ENCODE measurements at regions not wholly inside any gene's neighbourhood (a gene's known extent, or its start where the extent isn't known, plus 50 kb on each side); places are given as distances from the start of the nearest gene placed in this dataset.

DNA sequence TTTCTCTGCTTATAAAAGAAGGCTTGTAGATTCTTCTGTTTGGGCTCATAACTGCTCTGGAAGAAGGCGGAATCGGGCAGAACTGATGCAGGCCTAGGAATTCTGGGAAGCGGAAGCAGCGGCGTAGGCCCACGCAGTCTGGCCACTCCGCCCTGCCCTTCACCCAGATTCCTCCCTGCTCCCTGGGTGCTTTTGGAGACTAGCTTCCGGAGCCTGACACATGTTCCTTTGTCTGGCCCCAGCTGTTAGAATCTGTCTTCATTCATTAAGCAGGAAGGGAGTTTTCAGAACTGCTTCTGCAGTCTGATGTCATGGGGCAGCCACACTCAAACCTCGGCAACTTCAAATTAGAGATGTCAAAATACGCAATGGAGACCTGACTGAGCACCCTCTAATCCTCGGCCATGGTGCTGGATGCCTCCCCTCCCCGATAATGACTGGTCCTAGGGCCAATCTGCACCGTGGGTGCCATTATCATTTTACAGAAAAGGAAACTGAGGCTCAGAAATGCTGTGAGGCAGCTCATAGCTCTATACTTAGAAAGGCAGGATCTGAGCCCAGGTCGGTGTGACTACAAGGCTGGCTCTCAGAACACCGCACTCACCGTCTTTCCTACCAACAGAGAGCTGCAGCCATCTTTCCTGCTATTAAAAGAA lies 275.7 kb downstream of the MYCN start:
- no peak for TF ChIP-seq RAD21 (IDR thresholded peaks at IDR 0.05 in 1 of 2, conservative IDR thresholded peaks at IDR 0.05 in 1 of 2; ENCODE audit: low read depth in 2 of 2, low read length in 2 of 2)
- no peak for TF ChIP-seq MAFK (IDR thresholded peaks at IDR 0.05; ENCODE audit: low read depth, low read length)
- TF ChIP-seq SIN3A (conservative IDR thresholded peaks at IDR 0.05 in 1 of 2, IDR thresholded peaks at IDR 0.05 in 1 of 2; ENCODE audit: low read depth in 1 of 2, low read length in 2 of 2): no peak
- no peak for TF ChIP-seq NRF1 (IDR thresholded peaks at IDR 0.05; ENCODE audit: low read depth, low read length)
- TF ChIP-seq POLR2A (IDR thresholded peaks at IDR 0.05; ENCODE audit: control extremely low read depth in 1 of 2, low read depth in 2 of 2, low read length in 2 of 2): no peak
- TF ChIP-seq TCF12 (IDR thresholded peaks at IDR 0.05; ENCODE audit: low read depth, low read length): no peak
- TF ChIP-seq, protein P1, sequence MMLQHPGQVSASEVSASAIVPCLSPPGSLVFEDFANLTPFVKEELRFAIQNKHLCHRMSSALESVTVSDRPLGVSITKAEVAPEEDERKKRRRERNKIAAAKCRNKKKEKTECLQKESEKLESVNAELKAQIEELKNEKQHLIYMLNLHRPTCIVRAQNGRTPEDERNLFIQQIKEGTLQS (IDR thresholded peaks at IDR 0.05; ENCODE audit: insufficient read depth, low read depth, low read length): no peak
- TF ChIP-seq EP300 (IDR thresholded peaks at IDR 0.05; ENCODE audit: borderline replicate concordance in 1 of 2, low read depth in 2 of 2, low read length in 2 of 2): no peak
- no peak for TF ChIP-seq JUND (IDR thresholded peaks at IDR 0.05; ENCODE audit: low read length)
- TF ChIP-seq, protein P2, sequence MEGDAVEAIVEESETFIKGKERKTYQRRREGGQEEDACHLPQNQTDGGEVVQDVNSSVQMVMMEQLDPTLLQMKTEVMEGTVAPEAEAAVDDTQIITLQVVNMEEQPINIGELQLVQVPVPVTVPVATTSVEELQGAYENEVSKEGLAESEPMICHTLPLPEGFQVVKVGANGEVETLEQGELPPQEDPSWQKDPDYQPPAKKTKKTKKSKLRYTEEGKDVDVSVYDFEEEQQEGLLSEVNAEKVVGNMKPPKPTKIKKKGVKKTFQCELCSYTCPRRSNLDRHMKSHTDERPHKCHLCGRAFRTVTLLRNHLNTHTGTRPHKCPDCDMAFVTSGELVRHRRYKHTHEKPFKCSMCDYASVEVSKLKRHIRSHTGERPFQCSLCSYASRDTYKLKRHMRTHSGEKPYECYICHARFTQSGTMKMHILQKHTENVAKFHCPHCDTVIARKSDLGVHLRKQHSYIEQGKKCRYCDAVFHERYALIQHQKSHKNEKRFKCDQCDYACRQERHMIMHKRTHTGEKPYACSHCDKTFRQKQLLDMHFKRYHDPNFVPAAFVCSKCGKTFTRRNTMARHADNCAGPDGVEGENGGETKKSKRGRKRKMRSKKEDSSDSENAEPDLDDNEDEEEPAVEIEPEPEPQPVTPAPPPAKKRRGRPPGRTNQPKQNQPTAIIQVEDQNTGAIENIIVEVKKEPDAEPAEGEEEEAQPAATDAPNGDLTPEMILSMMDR (IDR thresholded peaks at IDR 0.05; ENCODE audit: control extremely low read depth in 1 of 3, insufficient read depth in 1 of 3, low read depth in 1 of 3, low read length in 3 of 3): no peak
- TF ChIP-seq POLR2AphosphoS5 (IDR thresholded peaks at IDR 0.05; ENCODE audit: low read depth, low read length): no peak
- TF ChIP-seq TAF1 (IDR thresholded peaks at IDR 0.05; ENCODE audit: low read depth, low read length): no peak
- no peak for TF ChIP-seq ASH2L (IDR thresholded peaks at IDR 0.05; ENCODE audit: low read length)
- TF ChIP-seq ZNF274 (IDR thresholded peaks at IDR 0.05; ENCODE audit: borderline replicate concordance, extremely low read depth, low read length): no peak

Data from H1 (cell line).